CD4-positive, alpha-beta T cell treated with Interleukin-21 for 1 hour (primary cell): ENCODE measurements at regions not wholly inside any gene's neighbourhood (a gene's known extent, or its start where the extent isn't known, plus 50 kb on each side); places are given as distances from the start of the nearest gene placed in this dataset.

Source experiments
- DNase-seq: peaks from one replicate; pipeline ENCODE4 v3.0.0-alpha.2; 2020

DNA sequence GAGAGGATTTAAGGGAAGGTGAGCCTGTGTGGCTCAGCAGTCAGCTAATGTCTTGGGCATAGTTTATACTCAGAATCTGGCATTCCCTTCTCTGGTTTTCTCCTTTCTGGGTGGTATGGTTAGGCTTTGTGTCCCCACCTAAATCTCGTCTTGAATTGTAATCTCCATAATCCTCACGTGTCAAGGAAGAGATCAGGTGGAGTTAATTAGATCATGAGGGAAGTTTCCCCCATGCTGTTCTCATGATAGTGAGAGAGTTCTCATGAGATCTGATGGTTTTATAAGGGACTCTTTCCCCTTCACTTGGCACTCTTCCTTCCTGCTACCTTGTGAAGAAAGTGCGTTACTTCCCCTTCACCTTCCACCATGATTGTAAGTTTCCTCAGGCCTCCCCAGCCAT lies 169.8 kb upstream of the PELI2 start:
- no peak for DNase-seq

- DNase-seq = no peak
Observed at GRCh38 chr14:55949708-55950107, 168.5 kb upstream of the PELI2 start.

DNA sequence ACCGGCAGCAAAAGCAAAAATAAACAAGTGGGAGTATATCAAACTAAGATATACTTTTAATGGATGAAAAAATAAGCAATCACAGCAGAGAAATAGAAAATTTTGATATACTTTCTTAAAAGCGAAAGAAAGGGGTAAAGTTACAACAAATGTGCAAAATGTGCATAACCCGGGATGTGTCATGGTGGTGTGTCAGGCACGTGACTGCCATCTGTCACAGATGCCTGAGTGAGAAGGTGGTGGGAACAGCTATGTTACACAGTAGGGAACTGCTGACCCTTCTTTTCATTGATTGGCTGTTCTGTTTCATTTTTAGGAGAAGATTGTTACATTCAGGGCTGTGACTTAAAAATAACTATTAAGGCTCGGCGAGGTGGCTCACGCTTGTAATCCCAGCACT lies 168.1 kb upstream of the PELI2 start:
- DNase-seq = no peak

GRCh38 chr14:55951341-55952206 lies 166.6 kb upstream of the PELI2 start:
- DNase-seq = no peak

GRCh38 chr14:55954108-55954507 lies 164.1 kb upstream of the PELI2 start:
- DNase-seq = no peak

DNA sequence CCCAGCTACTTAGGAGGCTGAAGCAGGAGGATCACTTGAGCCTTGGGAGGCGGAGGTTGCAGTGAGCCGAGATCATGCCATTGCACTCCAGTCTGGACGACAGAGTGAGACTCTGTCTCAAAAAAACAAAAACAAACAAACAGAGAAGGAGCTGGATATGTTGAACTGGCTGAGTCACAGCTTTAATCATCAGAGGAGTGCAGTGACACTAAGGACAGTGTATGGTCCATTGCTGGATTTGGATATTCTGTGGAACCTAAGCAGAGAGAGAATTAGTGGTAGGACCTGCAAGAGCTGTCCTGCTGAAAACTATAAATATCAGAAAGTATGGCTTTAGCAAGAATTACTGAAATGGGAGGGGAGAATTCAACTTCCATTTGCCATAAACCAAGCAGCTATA lies 163.0 kb upstream of the PELI2 start:
- DNase-seq = no peak

DNA sequence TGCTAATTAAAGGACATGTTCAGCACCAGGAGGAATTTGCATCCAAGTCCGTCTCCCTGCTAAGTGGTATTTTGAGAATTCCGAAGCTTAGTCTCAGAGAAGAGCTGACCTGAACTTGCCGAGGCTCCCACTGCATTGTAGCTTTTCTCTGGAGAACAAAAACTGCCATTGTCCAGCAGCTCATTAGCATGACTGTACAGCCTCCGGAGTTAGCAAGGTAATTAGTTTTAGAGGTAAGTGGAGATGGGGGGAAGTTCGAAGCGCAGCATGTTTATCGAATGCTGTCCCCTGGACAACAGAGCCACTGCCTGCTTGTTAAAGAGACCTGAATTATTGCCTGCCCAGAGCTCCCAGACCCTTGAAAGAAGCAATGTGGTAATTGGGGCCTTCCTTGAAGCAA lies 160.3 kb upstream of the PELI2 start:
- DNase-seq = no peak

DNA sequence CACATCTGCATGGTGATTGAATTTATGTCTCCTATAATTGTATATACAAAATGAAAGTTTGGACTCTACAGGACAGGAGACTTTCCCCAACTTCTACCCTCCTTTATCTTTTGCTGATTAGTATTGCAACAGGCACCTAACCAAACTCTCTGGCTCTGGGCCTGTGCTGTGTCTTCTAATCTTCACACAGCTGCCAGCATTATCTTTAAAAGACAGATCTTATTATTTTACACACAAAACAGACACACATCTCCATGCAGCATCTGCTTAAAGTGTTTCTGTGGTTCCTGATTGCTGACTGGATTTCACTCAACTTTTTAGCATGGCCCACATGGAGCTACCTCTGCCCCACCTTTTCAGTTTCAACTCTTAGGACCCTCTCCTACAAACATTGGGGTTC lies 154.9 kb upstream of the PELI2 start:
- no peak for DNase-seq

GRCh38 chr14:55964091-55964490 lies 154.1 kb upstream of the PELI2 start:
- no peak for DNase-seq

GRCh38 chr14:55964821-55965220 lies 153.4 kb upstream of the PELI2 start:
- no peak for DNase-seq

GRCh38 chr14:55965851-55966250 lies 152.4 kb upstream of the PELI2 start:
- DNase-seq = no peak

DNA sequence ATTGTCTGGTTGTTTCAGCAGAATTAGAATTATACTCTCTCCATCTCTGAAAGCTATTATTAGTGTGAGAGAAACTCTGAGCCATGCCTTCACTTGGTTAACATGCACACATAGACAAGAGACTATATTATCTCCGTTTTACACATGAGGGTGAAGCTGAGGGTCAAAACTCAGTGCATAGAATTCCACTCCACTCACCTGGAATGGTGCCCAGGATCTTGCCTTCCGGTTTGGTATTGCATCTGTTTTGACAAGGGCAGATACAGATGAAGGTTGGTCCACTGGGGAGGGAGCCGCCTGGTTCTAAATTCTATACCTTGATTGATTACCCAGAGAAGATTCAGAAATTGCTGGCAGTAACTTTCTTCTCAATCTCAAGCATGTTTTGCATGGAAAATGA lies 149.5 kb upstream of the PELI2 start:
- no peak for DNase-seq

DNA sequence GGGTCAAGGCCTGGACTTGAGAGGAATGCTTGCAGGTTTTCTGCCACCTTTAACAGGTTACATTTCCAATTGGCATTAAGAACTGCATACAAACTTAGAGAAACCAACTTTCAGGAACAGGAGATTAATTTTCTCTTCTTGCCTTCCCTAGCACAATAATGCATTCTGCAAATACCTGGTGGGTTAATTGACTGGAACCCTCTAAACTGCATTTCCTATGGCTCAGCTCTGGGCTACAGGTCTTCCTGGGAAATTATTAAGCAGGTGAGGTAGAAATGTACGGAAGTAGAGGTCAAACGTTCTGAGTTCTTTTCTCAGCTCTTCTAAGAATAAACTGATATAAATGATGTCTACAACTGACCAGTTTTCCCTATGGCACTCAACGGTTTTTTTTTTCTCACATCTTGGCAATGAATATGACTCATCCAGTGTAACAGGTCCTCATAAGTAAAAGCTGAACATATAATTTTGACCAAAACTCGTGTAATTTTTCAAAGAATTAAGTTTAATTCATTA lies 144.9 kb upstream of the PELI2 start:
- DNase-seq = no peak

DNA sequence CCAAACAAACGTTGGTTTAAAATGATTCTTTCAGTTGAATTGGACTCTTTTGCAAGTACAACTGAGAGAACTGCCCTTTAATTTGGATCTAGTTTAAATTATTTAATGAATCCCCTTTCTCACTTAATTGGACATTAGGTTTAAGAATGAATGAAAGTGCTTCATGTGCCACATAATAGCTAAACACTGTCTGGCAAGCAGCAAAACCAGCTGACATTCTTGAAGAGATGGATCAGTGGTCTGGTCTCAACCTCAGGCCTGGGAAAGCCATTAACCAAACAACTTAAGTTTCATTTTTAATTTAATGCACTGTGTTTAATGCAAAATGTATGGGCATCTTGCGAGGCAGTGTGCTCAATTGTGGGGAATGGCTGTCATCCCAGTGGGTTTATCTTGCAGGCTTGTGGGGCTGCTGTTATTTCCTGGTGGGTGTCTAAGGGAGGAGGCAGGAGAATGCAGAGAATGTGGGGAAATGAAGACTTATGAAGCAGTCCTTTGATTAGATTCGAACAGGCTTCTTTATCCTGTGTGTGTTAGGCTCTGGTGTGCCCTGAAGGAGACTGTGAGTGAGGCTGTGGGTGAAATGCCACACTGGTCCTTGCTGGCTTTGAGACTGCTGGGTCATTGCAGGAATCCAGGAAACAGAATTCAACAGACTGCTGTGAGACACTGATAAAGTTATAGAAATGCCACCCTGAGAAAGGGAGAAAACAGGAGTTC lies 144.1 kb upstream of the PELI2 start:
- DNase-seq = no peak

DNA sequence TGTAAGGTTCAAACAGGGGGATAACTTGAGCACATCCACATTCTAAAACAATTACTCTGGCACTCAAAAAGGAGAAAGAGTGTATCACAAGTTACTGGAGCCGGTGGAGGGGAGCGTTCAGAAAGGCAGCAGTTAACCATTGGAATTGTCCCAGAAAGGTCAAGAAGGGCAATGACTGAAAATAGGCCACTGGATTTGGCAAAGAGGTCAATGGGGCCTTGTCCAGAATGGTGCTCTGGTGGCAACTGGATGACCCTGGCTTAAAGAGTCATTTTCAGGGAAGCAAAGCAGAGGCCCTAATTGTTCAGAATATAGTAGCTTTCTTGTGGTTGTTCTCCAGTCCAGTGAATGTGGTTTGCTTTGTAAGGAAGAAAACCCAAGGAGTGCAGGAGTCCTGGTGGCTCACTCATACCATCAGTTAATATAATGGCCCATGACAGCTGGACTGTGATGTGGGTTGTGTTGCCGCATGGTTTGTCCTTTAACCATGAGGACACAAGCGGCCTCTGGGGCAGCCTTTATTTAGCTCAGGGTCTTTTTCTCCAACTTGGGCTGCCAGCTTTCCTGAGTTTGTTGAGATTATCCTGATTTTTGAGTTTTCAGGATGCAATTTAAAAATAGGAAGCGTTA lies 142.8 kb upstream of the PELI2 start:
- no peak for DNase-seq

GRCh38 chr14:55976219-55976618 lies 142.0 kb upstream of the PELI2 start:
- no peak for DNase-seq

DNA sequence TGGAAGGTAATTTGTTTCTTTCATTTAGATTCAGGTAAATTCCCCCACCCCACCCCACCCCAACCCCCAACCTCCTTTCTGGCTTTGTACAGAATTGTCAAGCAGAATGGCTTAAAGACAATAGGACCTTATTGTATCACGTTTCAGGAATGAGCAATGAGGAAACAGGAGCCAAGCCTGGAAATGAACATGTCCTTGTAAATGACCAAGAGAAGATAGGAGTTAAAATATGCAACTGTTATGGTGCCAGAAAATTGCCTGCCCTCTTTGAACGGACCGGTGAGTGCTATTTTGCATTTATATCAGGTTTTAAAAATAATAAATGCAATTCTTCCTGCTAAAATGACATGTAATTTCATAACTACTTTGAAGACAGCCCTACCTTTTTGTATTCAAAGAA lies 141.6 kb upstream of the PELI2 start:
- no peak for DNase-seq

DNA sequence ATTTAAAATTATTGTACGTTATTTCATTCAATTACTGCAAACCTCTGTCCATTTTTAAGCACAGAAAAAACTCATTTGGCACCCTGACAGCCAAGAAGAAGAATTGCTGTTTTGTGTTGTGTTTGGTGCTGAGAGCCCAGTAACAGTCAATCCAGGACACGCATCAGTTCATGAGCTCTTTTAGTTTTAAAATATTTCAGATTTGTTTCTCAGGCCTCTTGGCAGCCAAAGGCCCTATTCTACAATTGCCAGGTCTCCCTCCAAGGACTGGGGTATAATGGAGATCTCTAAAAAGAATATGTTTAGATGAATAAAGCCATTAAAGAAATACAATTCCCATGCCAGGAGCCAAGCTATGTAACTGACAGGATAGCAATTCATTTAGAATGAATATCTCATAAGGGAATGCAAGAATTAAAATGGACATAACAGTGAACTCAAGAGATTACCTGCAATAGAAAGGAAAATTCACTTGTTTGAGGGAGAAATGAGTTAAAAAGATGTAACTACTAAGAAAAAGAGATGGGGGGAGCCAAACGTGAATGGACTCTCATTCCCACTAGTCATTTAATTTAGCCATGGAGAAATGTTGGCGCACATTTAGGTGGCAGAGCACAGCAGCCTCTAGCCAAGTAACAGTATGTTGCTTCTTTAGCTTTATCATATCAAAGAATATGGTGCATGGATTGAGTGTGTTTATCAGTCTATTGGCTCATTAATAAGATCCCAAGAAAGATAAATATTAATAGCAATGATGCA lies 140.6 kb upstream of the PELI2 start:
- DNase-seq = no peak

- no peak for DNase-seq
Observed at GRCh38 chr14:55979096-55979495, 139.1 kb upstream of the PELI2 start.

- DNase-seq = no peak
Observed at GRCh38 chr14:55979781-55980180, 138.4 kb upstream of the PELI2 start.

DNA sequence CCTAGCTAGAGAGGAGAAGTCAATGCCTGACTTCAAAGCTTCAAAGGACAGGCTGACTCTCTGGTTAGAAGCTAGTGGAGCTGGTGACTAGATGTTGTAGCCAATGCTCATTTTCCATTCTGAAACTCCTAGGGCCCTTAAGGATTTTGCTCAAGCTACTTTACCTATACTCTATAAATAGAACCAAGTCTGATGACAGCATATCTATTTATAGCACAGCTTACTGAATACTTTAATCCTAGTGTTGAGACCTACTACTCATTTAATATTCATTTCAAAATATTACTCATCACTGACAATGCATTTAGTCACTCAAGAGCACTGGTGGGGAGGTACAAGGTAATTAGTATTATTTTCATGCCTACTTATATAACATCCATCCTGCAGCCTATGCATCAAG lies 137.2 kb upstream of the PELI2 start:
- DNase-seq = no peak

- no peak for DNase-seq
Observed at GRCh38 chr14:55986069-55986468, 132.1 kb upstream of the PELI2 start.

- DNase-seq = no peak
Observed at GRCh38 chr14:56000846-56001245, 117.4 kb upstream of the PELI2 start.
